HFF-Myc (cell line): ENCODE measurements at regions not wholly inside any gene's neighbourhood (a gene's known extent, or its start where the extent isn't known, plus 50 kb on each side); places are given as distances from the start of the nearest gene placed in this dataset.

ENCODE experiments used
- DNase-seq: peaks from one replicate; pipeline ENCODE4 v3.0.0-alpha.2; 2011; ENCODE audit warnings: low read depth; ENCODE audit errors: extremely low read depth
- H3K4me3 ChIP-seq: replicated peaks from 2 replicates; pipeline ENCODE4 v1.5.1; 2011; ENCODE audit warnings: low read depth, mild to moderate bottlenecking, control low read depth, low read length
- CTCF ChIP-seq: IDR thresholded peaks from 2 replicates; pipeline ENCODE4 v1.5.1; 2012; ENCODE audit warnings: mild to moderate bottlenecking, low read depth, low read length, control low read depth; ENCODE audit errors: missing control alignments

GRCh38 chr1:8166406-8166805 lies 140.3 kb upstream of the ERRFI1 start:
- no peak overlapping the region for H3K4me3 ChIP-seq
- DNase-seq, result no peak
- no peak for TF ChIP-seq CTCF

- no peak overlapping the region for H3K4me3 ChIP-seq
- peak; percentile 32 for TF ChIP-seq CTCF
- DNase-seq, result no peak
Measured at GRCh38 chr1:8165595-8166360, 139.7 kb upstream of the ERRFI1 start.

- H3K4me3 ChIP-seq, result no peak overlapping the region
- TF ChIP-seq CTCF, result no peak
- DNase-seq, result no peak
Measured at GRCh38 chr1:8164670-8165069, 138.6 kb upstream of the ERRFI1 start.

GRCh38 chr1:8163039-8163438 lies 136.9 kb upstream of the ERRFI1 start:
- TF ChIP-seq CTCF, result no peak
- DNase-seq, result no peak
- no peak overlapping the region for H3K4me3 ChIP-seq

- no peak for DNase-seq
- H3K4me3 ChIP-seq, result no peak overlapping the region
- no peak for TF ChIP-seq CTCF
Measured at GRCh38 chr1:8162168-8162567, 136.1 kb upstream of the ERRFI1 start.

GRCh38 chr1:8161546-8162105 lies 135.5 kb upstream of the ERRFI1 start:
- DNase-seq, result no peak
- no peak for TF ChIP-seq CTCF

More at GRCh38 chr1:8161546-8162105, 135.5 kb upstream of the ERRFI1 start:
- H3K4me3 ChIP-seq, result no peak overlapping the region
